ENCODE measurements at regions not wholly inside any gene's neighbourhood (a gene's known extent, or its start where the extent isn't known, plus 50 kb on each side); places are given as distances from the start of the nearest gene placed in this dataset.
"Not testable (repeated sequence)": the region's sequence is repeated elsewhere in the genome, so short reads cannot be mapped to it uniquely, and the experiment has no call there.

DNA sequence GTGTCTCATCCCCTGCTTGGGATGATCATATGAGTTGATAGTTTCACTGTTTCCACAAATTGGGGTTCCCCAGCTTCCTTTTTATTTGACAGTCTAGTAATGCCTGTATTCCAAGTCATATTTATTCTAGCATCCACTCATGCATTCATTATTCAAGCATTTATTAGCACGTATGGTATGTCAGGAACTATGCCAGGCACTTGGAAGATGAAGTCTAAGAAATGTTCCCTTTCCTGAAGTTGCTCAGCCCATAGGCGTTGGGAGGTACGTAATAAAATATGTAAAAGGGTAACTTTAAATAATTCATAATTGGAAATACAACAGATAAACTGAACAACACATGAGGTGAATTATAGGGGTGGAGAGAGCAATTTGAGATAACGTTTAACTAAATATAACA lies 338.0 kb upstream of the MAF start:
- no peak for DNase-seq (ENCODE audit: low read depth, low spot score)

DNA sequence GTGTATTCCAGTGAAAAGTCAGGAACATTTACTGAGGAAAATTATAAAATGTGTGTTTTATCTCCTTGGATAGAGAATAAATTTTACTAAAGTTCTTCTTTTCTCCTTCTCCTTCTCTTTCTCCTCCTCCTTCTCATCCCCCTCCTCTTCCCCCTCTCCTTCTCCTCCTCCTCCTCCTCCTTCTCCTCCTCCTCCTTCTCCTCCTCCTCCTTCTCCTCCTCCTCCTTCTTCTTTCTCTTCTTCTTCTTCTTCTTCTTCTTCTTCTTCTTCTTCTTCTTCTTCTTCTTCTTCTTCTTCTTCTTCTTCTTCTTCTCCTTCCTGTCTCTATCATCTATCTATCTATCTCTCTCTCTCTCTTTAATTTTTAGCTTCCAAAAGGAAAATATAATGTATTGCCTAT lies 337.1 kb upstream of the MAF start:
- DNase-seq (ENCODE audit: low read depth, low spot score) = not testable (repeated sequence)

DNA sequence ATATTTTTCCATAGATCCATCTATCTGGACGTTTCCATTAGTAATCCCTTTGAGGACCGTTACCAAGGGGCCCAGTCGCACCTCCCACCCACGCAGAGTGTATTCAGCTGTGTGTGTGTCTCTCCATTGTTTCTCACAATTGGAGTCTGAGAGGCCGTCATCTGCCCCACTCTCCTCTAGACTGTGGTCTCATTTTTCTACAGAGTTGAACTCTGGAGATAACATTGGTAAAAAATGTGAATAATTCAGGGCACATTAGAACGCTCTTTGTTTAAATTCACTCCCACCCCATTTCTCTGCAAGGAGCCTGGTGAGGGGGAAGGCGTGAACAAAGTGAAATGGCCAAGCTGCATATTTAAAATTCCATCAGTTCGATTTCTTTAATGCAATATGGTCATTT lies 333.1 kb upstream of the MAF start:
- no peak for DNase-seq (ENCODE audit: low read depth, low spot score)

DNA sequence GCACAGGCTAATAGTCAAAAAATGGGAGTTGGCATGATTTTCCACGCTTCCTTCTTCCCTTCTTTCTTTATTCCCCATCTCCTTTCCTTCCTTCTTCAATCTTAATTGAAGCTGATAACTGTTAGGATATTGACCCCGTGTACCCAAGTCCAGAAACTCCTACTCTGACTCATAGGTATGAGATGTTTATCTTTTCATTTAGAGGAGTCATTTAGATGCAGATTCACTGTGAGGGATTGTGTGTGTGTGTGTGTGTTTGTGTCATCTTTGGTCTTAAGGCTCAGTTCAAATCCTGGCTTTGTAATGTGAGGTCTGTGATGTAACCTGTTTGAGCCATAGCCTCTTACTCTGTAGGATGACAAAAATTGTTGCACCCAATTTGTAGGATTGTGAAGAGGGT lies 332.0 kb upstream of the MAF start:
- no peak for DNase-seq (ENCODE audit: low read depth, low spot score)

DNA sequence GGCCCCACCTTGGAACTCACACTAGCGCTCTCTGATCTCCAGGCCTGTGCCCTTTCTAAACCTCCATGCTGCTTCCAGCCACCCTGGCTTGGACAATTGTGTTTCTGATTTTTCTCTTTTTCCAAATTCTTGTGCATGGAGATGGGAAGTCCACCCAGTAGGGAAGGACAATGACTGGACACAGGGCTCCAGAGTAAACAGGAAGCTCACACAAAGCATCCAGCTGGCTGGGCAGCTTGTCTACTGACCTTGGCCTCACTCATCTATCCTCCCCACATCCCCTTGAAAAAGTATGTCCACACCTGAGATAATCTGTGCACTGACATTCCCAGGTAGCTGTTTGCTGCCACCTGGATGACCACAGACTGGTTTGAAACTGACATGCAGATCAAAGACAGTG lies 331.2 kb upstream of the MAF start:
- no peak for DNase-seq (ENCODE audit: low read depth, low spot score)

DNA sequence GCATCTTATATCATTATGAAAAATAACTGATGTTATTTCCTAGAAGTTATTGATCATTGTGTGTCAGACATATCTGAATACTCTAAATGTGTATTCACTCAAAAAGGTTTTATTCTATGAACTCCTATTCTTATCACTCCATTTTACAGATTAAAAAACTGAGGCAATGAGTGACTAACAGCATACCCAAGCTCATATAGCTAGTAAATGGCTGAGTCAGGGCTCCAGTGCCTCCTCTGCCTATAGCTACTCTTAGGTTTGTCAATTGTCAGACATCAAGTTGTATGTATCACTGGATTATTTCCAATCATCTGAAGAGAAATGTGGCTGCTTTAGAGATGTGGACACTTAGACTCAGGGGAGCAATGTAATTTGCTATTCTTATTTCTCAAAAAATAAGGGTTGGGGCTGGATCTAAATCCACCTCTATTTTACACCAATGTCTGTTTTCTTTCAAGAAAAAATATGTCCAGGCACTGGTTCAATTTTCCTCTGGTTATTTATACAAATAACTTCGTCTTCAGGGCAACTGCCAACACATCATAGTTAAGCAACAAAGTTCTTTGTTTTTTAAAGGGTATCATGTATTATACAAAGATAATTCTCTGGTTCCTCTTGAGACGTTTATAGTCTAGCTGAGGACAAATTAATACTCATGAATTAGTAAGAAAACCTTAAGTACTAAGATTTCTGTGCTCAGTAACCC lies 328.9 kb upstream of the MAF start:
- DNase-seq (ENCODE audit: low read depth, low spot score) = no peak

DNA sequence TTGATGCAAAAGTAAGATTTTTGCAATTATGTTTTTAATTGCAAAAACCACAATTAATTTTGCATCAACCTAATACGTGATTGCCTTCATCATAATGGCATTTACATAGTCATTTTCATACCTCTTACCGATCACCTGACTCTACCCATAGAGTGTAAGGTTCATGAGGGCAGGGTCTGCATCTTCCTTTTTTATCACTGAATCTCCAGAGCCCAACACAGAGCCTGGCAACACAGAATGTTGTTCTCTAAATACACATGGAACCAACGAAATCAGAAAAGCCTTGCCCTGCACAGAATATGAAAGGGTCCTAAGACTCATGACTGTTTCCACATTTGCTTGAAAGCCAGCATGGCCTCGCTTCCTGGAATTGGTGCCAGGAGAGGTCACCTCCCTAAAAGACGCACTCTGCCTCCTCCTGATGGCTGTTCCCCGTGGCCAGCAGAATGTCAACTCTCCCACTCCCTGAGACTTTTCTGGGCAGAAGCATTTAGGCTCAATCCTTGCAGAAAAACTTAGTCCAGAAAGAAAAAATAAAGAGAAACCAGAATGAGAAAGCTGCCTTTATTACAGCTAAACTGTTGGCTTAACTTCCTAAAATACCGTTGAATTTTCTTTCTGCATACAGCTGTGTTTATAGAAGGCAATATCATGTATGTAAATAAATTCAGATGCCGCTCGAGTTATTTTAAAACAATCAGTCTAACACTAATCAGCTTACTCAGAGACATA lies 327.8 kb upstream of the MAF start:
- no peak for DNase-seq (ENCODE audit: low read depth, low spot score)

DNA sequence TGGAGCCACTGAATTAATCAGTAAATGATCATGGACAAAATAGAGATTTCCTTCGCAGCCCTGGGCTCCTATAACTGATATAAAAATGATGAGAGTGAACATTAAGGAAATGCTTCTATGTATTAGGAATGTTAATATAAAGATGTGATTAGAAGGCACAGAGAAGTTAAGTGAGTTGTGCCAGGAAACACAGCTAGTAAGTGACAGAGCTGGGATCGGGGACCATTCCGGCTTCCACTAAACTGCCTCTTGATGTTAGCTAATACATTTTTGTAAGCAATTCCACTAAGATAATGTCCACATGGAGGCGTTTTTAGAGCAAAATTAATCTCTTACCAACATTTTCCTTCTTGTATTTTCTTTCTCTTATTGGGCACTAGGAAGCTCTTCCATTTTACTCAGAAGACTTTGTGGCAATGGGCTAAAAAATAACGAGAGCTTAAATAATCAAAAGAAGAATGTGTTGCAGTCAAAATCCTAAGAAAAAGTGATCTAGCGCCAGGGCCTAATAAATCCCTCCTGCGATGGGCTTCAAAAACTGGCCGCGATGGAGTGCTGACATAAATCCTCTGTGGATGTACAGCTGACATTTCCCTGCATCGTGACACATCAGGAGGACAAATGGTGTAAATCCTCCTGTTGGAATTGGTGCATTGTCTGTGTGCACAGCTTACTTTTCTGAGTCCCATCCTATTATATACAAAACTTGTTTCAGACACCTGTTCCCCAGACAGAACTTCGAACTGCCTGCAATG lies 326.1 kb upstream of the MAF start:
- no peak for DNase-seq (ENCODE audit: low read depth, low spot score)

DNA sequence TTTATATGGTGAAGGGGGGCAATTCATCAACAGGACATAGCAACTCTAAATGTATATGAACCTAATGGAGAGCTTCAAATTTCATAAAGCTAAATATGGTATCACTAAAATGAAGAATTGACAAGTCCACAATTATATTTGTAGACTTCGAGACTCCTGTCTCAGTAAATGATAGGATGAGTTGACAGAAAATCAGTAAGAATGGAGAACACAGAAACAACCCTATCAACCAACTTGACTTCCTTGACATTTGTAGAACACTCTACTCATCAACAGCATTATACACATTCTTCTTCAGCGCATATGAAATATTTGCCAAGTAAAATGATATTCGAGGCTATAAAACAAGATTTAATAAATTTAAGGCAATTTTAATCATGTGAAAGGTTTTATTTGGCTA lies 322.9 kb upstream of the MAF start:
- DNase-seq (ENCODE audit: low read depth, low spot score) = no peak

DNA sequence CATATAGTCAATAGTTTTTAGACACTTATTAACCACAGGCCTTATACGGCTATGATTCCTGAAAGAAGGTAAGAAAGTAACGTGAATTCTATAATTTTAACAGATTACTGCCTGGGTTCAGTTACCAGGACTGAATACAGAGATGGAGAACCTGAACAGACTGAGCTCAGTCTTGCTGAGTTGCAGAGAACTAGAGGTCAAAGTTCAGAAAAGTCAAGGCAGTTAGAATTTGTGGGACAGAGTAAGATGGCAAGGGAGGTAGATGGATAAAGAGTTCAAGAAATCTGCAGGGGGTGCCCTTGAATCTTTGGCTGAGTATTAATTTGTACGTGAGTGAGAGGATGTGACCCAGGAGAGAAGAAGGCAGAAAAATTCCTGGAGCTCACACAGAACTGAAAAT lies 320.1 kb upstream of the MAF start:
- no peak for DNase-seq (ENCODE audit: low read depth, low spot score)

DNA sequence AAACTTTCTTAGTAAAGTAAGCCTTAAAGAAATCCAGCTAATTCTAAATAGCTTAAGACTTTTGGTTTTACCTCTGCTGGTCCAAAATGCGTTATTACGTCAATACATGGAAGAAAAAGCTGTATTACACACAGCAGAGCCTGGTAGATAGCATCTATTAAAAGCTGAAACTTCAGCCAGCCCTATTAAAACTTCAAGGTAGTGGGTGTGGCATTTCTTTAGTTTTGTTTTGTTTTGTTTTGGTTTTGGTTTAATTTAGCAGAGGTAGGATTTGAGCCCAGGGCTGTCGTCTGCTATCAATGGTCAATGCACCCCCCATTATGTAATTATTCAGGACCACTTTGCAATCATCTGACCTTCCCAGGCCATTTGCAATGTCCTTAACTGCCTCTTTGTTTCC lies 318.4 kb upstream of the MAF start:
- DNase-seq (ENCODE audit: low read depth, low spot score) = no peak

DNA sequence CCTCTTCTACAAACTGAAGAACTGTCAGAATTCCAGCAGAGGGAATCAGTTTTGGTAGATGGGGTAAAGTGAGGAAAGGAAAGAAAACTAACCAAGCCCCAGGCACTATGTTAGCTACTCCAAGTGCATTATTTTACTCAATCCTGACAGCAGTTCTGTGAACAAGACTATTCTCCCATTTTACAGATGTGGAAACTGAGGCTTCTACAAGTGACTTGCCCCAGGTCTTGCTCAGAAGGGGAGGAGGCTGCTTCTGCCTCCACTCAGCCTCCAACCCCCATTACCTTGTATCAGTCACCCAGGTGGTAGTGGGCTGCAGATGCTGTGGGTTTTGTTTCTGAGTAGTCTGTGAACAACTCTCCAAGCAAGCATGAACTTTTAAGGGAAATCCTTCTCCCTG lies 315.2 kb upstream of the MAF start:
- no peak for DNase-seq (ENCODE audit: low read depth, low spot score)

DNA sequence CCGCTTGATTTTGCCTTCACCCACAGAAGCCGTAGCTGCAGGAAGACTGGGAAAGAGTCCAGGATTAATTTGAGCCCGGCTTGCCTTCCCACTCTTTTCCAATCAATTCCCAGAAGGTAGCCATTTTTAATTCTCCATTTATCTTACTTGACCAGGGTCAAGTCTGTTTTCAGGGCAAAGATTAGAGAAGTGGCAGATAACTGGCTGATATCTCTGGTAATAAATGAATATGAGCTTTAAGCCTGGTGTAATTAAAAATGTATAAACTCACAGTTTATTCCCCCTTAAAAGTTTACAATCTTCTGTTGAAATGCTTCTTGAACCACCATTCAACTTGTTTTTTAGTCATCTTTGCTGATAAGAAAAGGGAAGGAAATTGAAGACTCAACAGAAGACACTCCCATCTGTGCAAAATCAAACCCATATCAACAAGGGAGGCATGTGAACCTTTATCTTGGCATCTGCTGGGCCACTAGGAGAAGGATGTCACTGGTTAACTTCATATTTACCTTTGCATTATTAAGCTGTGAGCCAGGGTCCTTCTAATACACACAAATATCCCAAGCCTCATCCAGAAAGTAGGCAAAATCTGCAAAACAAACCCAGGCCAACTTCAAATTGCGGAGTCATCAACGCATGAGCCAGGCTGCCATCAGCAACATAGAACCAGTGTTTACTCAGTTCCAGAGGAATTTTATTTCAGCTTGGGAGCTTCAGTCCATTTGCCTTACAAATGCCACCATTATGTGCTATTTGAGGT lies 314.6 kb upstream of the MAF start:
- no peak for DNase-seq (ENCODE audit: low read depth, low spot score)

DNA sequence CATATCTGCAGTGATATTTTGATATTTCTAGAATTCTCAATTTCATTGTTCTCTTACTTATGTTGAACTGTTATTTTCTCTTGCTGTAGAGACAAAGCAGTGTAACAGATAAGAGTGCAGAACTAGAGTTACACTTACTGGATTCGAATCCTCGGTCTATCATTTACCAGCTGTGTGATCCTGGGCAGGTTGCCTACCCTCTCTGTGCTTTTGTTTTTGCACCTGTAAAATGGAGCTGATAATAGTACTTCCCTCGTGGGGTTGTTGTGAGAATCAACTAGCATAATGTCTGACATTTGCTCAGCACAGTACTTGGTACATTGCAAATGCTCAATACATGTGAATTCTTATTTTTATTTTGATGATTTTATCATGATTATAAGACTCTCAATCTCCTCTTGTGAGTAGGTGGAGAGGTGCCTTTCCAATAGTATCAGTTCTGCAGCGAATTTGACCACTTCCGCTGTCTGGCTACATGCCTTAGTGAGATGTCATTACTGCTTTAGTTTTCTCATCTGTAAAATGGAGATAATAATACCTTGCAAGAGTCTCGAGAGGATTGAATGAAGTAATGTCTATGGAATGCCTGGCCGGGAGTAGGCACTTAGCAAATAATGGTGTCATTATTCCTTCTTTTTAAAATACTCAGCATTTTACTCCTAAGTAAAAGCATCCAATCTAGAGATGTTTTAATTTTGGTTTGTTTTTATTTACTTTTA lies 312.2 kb upstream of the MAF start:
- no peak for DNase-seq (ENCODE audit: low read depth, low spot score)

DNA sequence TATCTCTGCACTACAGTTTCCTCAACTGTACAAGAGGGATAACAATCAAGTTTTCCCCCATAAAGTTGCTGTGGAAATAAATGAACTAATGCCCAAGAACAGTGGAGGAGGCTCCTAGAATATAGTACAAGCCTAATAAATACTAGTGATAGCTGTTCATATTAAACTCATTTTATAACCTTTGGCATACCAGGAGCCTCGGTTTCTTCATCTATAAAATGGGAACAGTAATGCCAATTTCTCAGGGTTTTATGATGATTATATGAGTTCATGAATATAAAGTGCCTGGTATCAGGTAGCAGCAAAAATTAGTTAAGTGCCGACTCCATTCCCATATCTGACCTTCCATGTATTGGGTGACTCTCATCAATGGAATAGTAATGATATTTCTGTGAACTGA lies 311.1 kb upstream of the MAF start:
- no peak for DNase-seq (ENCODE audit: low read depth, low spot score)

DNA sequence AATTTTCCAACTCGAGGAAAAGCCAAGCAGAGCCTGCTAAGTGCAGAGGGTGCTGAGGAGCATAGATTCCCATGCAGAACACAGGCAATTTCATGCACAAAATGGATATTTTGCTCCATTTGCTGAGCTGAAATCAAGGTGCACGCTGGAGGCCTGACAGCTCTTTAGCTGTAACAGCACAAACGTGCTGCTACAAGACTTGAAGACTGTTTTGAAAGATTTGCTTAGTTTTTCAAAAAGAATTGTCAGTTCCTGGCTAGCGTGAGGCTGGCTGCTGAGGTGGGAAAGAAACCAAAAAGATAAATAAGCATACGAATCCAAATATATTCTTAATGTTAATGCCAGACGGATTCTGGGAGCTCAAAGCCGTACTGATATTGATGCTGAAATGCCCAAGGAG lies 309.0 kb upstream of the MAF start:
- no peak for DNase-seq (ENCODE audit: low read depth, low spot score)

DNA sequence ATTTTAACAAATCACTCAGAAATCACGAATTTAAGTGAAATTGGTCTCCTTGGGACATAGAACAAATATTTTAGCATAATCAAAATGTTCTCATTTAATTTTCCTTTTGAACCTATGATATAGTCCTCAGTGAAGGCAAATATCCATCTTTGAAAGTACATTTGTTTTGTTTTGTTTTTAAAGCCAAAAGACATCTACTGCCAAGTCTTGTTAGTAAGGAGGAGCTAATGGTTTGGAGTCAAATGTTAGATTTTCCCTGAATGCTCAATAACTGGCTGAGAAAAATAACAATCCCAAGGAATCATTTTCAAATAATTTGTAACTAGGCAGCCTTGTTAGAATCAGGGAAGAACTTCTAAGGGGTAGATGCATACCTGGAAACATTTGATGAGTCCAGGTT lies 302.9 kb upstream of the MAF start:
- DNase-seq (ENCODE audit: low read depth, low spot score) = no peak

DNA sequence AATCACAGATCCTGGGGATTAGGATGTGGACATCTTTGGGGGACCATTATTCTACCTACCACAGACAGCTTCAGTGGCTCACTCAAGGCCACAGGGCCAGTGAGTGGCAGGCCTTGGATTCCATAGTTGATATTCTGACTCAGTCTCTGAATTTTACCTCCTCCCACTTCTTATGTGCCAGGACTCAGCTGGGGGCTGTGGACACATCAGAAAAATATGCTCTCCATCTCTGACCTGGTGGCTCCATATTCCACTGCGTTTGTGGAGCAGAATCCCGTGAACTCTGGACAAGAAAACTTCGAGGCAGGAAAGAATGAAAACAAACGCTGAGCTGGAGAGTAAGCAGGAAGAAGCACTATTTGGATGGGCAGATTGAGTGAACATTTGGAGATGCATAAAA lies 301.8 kb upstream of the MAF start:
- no peak for DNase-seq (ENCODE audit: low read depth, low spot score)

DNA sequence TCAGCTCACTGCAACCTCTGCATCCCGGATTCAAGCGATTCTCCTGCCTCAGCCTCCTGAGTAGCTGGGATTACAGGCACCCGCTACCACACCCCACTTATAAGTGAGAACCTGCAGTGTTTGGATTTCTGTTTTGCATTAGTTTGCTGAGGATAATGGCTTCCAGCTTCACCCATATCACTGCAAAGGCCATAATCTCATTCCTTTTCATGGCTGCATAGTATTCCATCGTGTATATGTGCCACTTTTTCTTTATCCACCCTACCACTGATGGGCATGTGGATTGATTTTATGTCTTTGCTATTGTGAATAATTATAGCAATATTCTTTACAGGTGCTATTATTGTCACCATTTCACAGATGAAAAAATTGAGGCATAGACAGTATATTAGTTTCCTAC lies 301.0 kb upstream of the MAF start:
- DNase-seq (ENCODE audit: low read depth, low spot score) = no peak

DNA sequence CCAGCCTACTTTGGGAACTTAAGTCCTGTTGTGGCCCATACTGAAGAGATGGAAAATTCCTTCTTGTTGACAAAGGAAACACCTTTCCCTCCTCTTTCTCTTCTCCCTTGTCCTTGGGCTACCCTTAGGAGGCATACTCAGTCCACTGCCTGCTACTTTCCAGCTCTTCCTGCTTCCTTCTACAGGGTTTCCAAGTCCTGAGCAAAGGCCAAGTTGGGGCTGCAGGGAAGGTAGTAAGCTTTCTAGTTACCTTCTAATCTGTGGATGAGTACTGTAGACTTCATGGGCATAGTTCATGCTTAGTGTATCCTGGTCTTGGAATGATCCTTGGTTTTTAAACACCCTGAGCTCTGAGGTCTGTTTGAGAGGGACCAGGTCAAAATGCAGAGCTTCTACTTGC lies 299.2 kb upstream of the MAF start:
- no peak for DNase-seq (ENCODE audit: low read depth, low spot score)

DNA sequence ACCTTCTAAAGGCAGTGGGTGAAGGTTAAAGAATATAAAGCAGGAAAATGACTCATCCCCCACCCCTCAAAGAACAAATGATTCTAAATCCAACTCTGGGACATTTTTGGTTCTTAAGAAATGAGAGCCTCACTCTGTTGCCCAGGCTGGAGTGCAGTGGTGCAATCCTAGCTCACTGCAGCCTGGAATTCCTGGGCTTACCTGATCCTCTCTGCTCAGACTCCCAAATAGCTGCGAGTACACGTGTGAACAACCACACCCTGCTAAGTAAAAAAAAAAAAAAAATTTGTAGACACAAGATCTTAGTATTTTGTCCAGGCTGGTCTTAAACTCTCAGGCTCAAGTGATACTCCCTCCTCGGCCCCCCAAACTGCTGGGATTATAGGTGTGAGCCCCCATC lies 298.8 kb upstream of the MAF start:
- no peak for DNase-seq (ENCODE audit: low read depth, low spot score)

DNA sequence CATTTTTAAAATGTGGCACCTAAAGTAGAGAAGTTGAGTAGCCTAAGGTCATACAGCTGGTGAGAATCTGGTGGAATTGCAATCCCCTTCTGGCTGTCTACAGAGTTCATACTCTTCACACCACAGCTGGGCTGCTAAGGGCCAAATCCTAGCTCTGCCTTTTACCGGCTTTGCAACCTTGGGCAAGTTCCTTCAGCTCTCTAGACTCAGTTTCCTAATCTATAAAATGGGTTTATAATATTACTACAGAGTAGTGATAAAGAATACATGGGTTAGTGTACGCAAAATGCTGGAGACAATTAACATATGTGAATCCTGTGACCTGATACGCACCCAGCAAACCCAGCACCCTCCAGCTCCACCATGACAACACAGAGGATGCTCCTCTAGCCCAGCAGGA lies 298.2 kb upstream of the MAF start:
- DNase-seq (ENCODE audit: low read depth, low spot score) = no peak

All from iPS DF 19.7 (cell line).